ENCODE measurements at regions not wholly inside any gene's neighbourhood (a gene's known extent, or its start where the extent isn't known, plus 50 kb on each side); places are given as distances from the start of the nearest gene placed in this dataset.

- TF ChIP-seq ZNF101 (CRISPR knock-in tag; IDR thresholded peaks at IDR 0.05; ENCODE audit: borderline replicate concordance, low read depth) (no peak), ZNF784 (CRISPR knock-in tag; IDR thresholded peaks at IDR 0.05; ENCODE audit: borderline replicate concordance) (peak; percentile 87), HNRNPK (IDR thresholded peaks at IDR 0.05; ENCODE audit: low read depth, low read length, poor library complexity, severe bottlenecking) (no peak), MLX (CRISPR knock-in tag; IDR thresholded peaks at IDR 0.05) (no peak), SP2 (CRISPR knock-in tag; IDR thresholded peaks at IDR 0.05) (no peak), ZNF605 (CRISPR knock-in tag; IDR thresholded peaks at IDR 0.05) (peak; percentile 25; the same call in 1 of the 2 replicates), GRHL1 (CRISPR knock-in tag; conservative IDR thresholded peaks at IDR 0.05) (no peak), CTCF (CRISPR knock-in tag; IDR thresholded peaks at IDR 0.05) (peak; percentile 91), HMG20B (CRISPR knock-in tag; conservative IDR thresholded peaks at IDR 0.05) (0 out of 2 replicates have a peak, but pooled peaks have one; percentile 49), SMARCC2 (IDR thresholded peaks at IDR 0.05) (no peak), SPEN (CRISPR knock-in tag; IDR thresholded peaks at IDR 0.05; ENCODE audit: low read depth) (no peak), ZNF230 (CRISPR knock-in tag; IDR thresholded peaks at IDR 0.05) (peak; percentile 73; the same call in 1 of the 2 replicates), SRSF9 (IDR thresholded peaks at IDR 0.05; ENCODE audit: borderline replicate concordance, insufficient read depth, low read depth, low read length, poor library complexity, severe bottlenecking) (no peak), TCF7 (IDR thresholded peaks at IDR 0.05; ENCODE audit: low read depth) (no peak), DMAP1 (CRISPR knock-in tag; IDR thresholded peaks at IDR 0.05) (no peak), ZNF468 (CRISPR knock-in tag; IDR thresholded peaks at IDR 0.05) (no peak), ZNF484 (CRISPR knock-in tag; IDR thresholded peaks at IDR 0.05; ENCODE audit: borderline replicate concordance, low read depth) (no peak), RBM22 (optimal IDR thresholded peaks at IDR 0.05; ENCODE audit: low read length) (no peak), MAZ (IDR thresholded peaks at IDR 0.05; ENCODE audit: borderline replicate concordance, low read depth, low read length) (no peak), MAZ (CRISPR knock-in tag; IDR thresholded peaks at IDR 0.05; ENCODE audit: low read depth) (peak; percentile 49; the same call in 1 of the 2 replicates), NAIF1 (CRISPR knock-in tag; IDR thresholded peaks at IDR 0.05; ENCODE audit: borderline replicate concordance) (peak; percentile 40; the same call in 1 of the 2 replicates), ZC3H4 (CRISPR knock-in tag; IDR thresholded peaks at IDR 0.05; ENCODE audit: borderline replicate concordance) (no peak), GATAD1 (CRISPR knock-in tag; IDR thresholded peaks at IDR 0.05) (no peak), ZNF317 (CRISPR knock-in tag; IDR thresholded peaks at IDR 0.05) (0 out of 2 replicates have a peak, but pooled peaks have one; percentile 48), PCBP2 (optimal IDR thresholded peaks at IDR 0.05; ENCODE audit: low read depth, low read length, poor library complexity, severe bottlenecking) (no peak)
Observed at GRCh38 chr22:34414467-34415440, 494.5 kb upstream of the LARGE1 start (continued).

All from HepG2 (cell line).